Activated B cell treated with CpG ODN at 0.5 μM for 24 hours (primary cell): ENCODE measurements at regions not wholly inside any gene's neighbourhood (a gene's known extent, or its start where the extent isn't known, plus 50 kb on each side); places are given as distances from the start of the nearest gene placed in this dataset.

ENCODE experiments used
- ATAC-seq: fragments of 200-7000 bp; cut with Tn5 transposase; one replicate; pipeline ENCODE4 v1.10.0; 2021; ENCODE audit warnings: low read depth, mild to moderate bottlenecking, moderate library complexity
- CTCF ChIA-PET: fragments of 350-600 bp; sonication (Branson Sonifier 250); formaldehyde crosslinking; loops from one replicate; lab custom pipeline; 2021; ENCODE audit warnings: antibody characterized with exemption; lab: Charles Lee
- POLR2A ChIA-PET: fragments of 350-600 bp; sonication (Branson Sonifier 250); formaldehyde crosslinking; loops from one replicate; lab custom pipeline; 2021; ENCODE audit warnings: antibody characterized with exemption; lab: Charles Lee
- DNase-seq: peaks from one replicate; pipeline ENCODE4 v3.0.0; 2022
- H3K27ac Mint-ChIP-seq: one replicate; pipeline ENCODE4 v1.8.0; 2020; ENCODE audit warnings: mixed read lengths
- H3K27me3 Mint-ChIP-seq: one replicate; pipeline ENCODE4 v1.8.0; 2021; ENCODE audit warnings: mixed read lengths
- H3K36me3 Mint-ChIP-seq: one replicate; pipeline ENCODE4 v1.8.0; 2021; ENCODE audit warnings: low read depth, mixed read lengths
- H3K4me1 Mint-ChIP-seq: one replicate; pipeline ENCODE4 v1.8.0; 2021; ENCODE audit warnings: mixed read lengths
- H3K4me3 Mint-ChIP-seq: one replicate; pipeline ENCODE4 v1.8.0; 2020; ENCODE audit warnings: mild to moderate bottlenecking, mixed read lengths
- H3K9me3 Mint-ChIP-seq: one replicate; pipeline ENCODE4 v1.8.0; 2020; ENCODE audit warnings: mixed read lengths
- intact Hi-C: fragments of 100-400 bp; cut with micrococcal nuclease; formaldehyde crosslinking; loops from one replicate; pipeline ENCODE4 v1.15.1; 2024
- TF ChIP-seq, protein P1 (sequence below): fragments of 200-600 bp; IDR thresholded peaks from one replicate; pipeline ENCODE4 v1.8.0; 2022; ENCODE audit warnings: antibody characterized with exemption, mild to moderate bottlenecking

DNA sequence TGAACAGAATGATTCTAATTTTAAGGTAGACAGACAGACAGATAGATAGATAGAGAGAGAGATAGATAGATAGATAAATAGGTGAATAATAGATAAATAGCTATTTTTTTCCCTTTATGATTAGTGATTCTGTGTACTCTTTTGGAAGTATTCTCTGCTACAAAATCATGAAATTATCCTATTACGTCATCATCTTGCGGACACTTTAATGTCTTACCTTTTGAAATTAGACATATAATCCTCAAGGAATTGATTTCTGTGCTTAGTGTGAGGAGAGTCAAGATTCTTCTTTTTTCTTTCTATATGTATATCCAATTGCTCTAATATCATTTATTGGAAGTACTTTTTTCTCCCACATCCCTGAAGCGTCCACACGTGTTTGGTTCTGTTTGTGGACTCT lies 215.2 kb downstream of the SCG2 start:
- TF ChIP-seq, protein P1, sequence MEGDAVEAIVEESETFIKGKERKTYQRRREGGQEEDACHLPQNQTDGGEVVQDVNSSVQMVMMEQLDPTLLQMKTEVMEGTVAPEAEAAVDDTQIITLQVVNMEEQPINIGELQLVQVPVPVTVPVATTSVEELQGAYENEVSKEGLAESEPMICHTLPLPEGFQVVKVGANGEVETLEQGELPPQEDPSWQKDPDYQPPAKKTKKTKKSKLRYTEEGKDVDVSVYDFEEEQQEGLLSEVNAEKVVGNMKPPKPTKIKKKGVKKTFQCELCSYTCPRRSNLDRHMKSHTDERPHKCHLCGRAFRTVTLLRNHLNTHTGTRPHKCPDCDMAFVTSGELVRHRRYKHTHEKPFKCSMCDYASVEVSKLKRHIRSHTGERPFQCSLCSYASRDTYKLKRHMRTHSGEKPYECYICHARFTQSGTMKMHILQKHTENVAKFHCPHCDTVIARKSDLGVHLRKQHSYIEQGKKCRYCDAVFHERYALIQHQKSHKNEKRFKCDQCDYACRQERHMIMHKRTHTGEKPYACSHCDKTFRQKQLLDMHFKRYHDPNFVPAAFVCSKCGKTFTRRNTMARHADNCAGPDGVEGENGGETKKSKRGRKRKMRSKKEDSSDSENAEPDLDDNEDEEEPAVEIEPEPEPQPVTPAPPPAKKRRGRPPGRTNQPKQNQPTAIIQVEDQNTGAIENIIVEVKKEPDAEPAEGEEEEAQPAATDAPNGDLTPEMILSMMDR = no peak
- ATAC-seq (no peak), DNase-seq (no peak)
- ChIA-PET CTCF (no interaction called here), POLR2A (no interaction called here)
- intact Hi-C loops = no loop called here
- Mint-ChIP-seq H3K9me3 (no peaks in the 10 kb centered on the region), H3K27ac (no peak overlapping the region), H3K4me1 (no peaks in the 10 kb centered on the region), H3K27me3 (no peaks in the 10 kb centered on the region), H3K36me3 (no peaks in the 10 kb centered on the region), H3K4me3 (no peak overlapping the region)

DNA sequence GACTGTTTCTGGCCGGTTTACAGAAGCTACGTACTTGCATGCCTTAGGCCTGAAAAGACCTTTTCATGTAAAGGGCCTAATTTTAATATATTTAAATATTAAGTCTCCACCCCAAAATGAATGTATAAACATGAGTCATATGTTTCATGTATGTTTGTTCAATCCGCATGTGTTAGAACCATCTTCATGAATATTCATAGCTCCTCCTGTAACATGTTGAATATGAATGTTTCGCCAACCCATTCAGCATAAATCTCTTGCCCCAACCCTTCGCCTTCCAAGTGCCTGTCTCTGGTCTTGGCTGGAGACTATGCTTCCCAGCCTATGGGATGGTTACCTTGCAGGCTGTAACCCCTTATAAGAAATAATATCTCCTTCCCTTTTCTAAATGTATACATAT lies 212.5 kb downstream of the SCG2 start:
- no peak for ATAC-seq
- TF ChIP-seq, protein P1 = no peak
- DNase-seq = no peak
- intact Hi-C loops = no loop called here
- no peaks in the 10 kb centered on the region for H3K36me3 Mint-ChIP-seq
- ChIA-PET POLR2A (no interaction called here), CTCF (no interaction called here)
- no peaks in the 10 kb centered on the region for H3K9me3 Mint-ChIP-seq
- H3K4me1 Mint-ChIP-seq = no peaks in the 10 kb centered on the region
- no peaks in the 10 kb centered on the region for H3K27me3 Mint-ChIP-seq
- H3K4me3 Mint-ChIP-seq = no peak overlapping the region
- H3K27ac Mint-ChIP-seq = no peak overlapping the region

DNA sequence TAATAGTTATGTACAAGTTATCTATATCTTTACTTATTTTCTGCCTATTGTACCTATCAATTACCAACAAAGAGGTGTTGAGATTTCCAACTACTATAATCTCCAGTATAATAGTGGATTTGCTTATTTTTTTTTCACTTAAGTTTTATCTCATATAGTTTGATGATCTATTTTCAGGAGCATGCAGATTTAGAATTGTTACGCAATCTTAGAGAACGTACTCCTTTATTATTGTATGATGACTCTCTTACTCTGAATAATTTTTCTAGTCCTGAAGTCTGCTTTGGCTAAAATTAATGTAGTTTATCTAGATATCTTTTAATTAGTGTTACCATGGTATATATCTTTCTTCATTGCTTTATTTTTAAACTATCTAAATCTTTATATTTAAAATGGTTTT lies 205.2 kb downstream of the SCG2 start:
- Mint-ChIP-seq H3K27me3 (no peaks in the 10 kb centered on the region), H3K36me3 (no peaks in the 10 kb centered on the region), H3K27ac (no peak overlapping the region), H3K4me1 (no peaks in the 10 kb centered on the region), H3K4me3 (no peak overlapping the region), H3K9me3 (no peaks in the 10 kb centered on the region)
- ChIA-PET POLR2A (no interaction called here), CTCF (no interaction called here)
- ATAC-seq (no peak), DNase-seq (no peak)
- TF ChIP-seq, protein P1 = no peak
- intact Hi-C loops = no loop called here

DNA sequence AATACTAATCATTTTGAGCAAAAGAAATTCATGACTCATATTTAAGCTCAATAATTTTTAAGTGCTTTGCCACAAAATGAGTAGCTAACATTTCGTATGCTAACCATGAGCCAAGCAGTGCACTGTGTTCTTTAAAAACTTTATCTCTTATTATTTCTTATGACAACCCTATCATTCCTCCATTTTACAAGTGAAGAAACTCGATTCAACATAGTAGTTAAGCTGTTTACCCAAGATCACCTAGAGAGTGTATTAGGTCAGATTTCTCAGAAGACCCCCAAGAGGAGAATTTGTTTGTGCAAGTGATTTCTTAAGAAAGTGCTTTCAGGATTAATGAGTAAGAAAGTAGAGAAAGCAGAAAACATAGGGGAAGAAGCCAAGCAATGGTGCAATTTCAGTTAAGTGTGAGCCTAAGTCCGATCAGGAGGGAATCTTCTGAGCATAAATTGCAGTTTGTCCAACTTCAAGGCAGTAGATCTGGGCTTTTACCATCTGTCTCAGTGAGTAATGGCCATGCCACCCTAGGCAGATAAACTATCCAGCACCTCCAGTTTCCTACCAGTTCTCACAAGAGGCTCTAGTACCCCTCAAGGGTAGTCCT lies 202.7 kb downstream of the SCG2 start:
- no peak overlapping the region for H3K27ac Mint-ChIP-seq
- no peak for DNase-seq
- POLR2A ChIA-PET = no interaction called here
- H3K4me1 Mint-ChIP-seq = no peaks in the 10 kb centered on the region
- CTCF ChIA-PET = no interaction called here
- no peaks in the 10 kb centered on the region for H3K36me3 Mint-ChIP-seq
- H3K27me3 Mint-ChIP-seq = no peaks in the 10 kb centered on the region
- H3K9me3 Mint-ChIP-seq = no peaks in the 10 kb centered on the region
- intact Hi-C loops = no loop called here
- no peak overlapping the region for H3K4me3 Mint-ChIP-seq
- ATAC-seq = no peak
- TF ChIP-seq, protein P1 = no peak

DNA sequence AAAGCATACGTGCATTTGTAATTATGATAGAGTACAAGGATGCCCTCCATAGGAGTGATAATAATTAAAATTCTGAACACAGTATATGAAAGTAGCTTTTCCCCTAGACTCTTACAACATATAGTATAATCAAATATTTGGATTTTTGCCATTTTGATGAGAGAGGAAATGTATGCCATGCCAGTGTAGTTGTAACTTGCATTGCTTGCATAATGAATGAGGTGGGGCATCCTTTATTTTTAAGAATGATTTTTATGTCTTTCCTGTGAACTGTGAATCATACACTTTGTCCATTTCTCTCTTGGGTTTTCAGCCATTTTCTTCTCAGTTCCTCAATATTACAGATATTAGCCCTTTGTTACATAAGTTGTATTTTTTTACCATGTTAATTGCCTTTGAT lies 197.5 kb downstream of the SCG2 start:
- DNase-seq (no peak), ATAC-seq (no peak)
- no peak overlapping the region for H3K27ac Mint-ChIP-seq
- TF ChIP-seq, protein P1 = no peak
- H3K4me3 Mint-ChIP-seq = no peak overlapping the region
- H3K4me1 Mint-ChIP-seq = no peaks in the 10 kb centered on the region
- H3K36me3 Mint-ChIP-seq = no peaks in the 10 kb centered on the region
- ChIA-PET CTCF (no interaction called here), POLR2A (no interaction called here)
- no peaks in the 10 kb centered on the region for H3K27me3 Mint-ChIP-seq
- intact Hi-C loops = no loop called here
- no peaks in the 10 kb centered on the region for H3K9me3 Mint-ChIP-seq
